HEK293 (cell line): ENCODE measurements at regions not wholly inside any gene's neighbourhood (a gene's known extent, or its start where the extent isn't known, plus 50 kb on each side); places are given as distances from the start of the nearest gene placed in this dataset.

Source experiments
- CTCF ChIA-PET: fragments of 350-600 bp; formaldehyde crosslinking; extraction: SDS; loops from one replicate; lab custom pipeline; 2021; ENCODE audit warnings: antibody characterized with exemption; lab: Yijun Ruan, JAX
- POLR2A ChIA-PET: fragments of 300-600 bp; formaldehyde crosslinking; extraction: SDS; loops from one replicate; lab custom pipeline; 2020; ENCODE audit warnings: antibody characterized with exemption, inconsistent platforms; lab: Yijun Ruan, JAX
- H3K27ac ChIP-seq: fragments of 200-500 bp; sonication (Bioruptor generic); 2 replicates; pipeline ENCODE4 v1.5.1; 2014; ENCODE audit warnings: low read depth, low read length, control low read depth, inconsistent platforms; ENCODE audit errors: extremely low read depth
- H3K36me3 ChIP-seq, 2 experiments: fragments of 200-500 bp in 1 of 2; sonication (Bioruptor generic) in 1 of 2; 1 replicate in 1 of 2; 2 replicates in 1 of 2; pipeline ENCODE4 v1.5.1; 2014 to 2017; ENCODE audit warnings: inconsistent platforms in 2 of 2, low read length in 2 of 2; ENCODE audit not compliant: control insufficient read depth in 2 of 2, insufficient read depth in 1 of 2
- H3K4me1 ChIP-seq: fragments of 200-500 bp; sonication (Bioruptor generic); 2 replicates; pipeline ENCODE4 v1.5.1; 2014; ENCODE audit warnings: mild to moderate bottlenecking, low read length, inconsistent platforms; ENCODE audit not compliant: control insufficient read depth, insufficient read depth
- H3K4me3 ChIP-seq: 2 replicates; pipeline ENCODE4 v1.5.1; 2011; ENCODE audit warnings: low read depth, mild to moderate bottlenecking, control low read depth, low read length, moderate library complexity
- H3K9me3 ChIP-seq: fragments of 200-500 bp; sonication (Bioruptor generic); 2 replicates; pipeline ENCODE4 v1.5.1; 2014; ENCODE audit warnings: low read depth, low read length, inconsistent platforms; ENCODE audit not compliant: control insufficient read depth, insufficient read depth
- GLIS1 ChIP-seq: fragments of 450-650 bp; formaldehyde crosslinking; IDR thresholded peaks from 2 replicates; pipeline ENCODE4 v1.5.1; 2016; ENCODE audit warnings: missing biosample characterization, missing genetic modification characterization
- IKZF3 ChIP-seq: fragments of 450-650 bp; IDR thresholded peaks from 2 replicates; pipeline ENCODE4 v1.5.0; 2018; ENCODE audit warnings: missing biosample characterization, mild to moderate bottlenecking, missing genetic modification characterization, moderate library complexity
- ZBTB8A ChIP-seq: fragments of 450-650 bp; formaldehyde crosslinking; IDR thresholded peaks from 2 replicates; pipeline ENCODE4 v1.5.1; 2016; ENCODE audit warnings: missing biosample characterization, missing genetic modification characterization
- ZNF2 ChIP-seq: fragments of 450-650 bp; formaldehyde crosslinking; IDR thresholded peaks from 2 replicates; pipeline ENCODE4 v1.5.1; 2016; ENCODE audit warnings: missing biosample characterization, missing genetic modification characterization
- ZNF354C ChIP-seq: fragments of 450-650 bp; formaldehyde crosslinking; IDR thresholded peaks from 2 replicates; pipeline ENCODE4 v1.5.1; 2016; ENCODE audit warnings: missing biosample characterization, missing genetic modification characterization, low read depth, borderline replicate concordance
- ZNF37A ChIP-seq: fragments of 450-650 bp; IDR thresholded peaks from 2 replicates; pipeline ENCODE4 v1.5.1; 2018; ENCODE audit warnings: missing biosample characterization, missing genetic modification characterization
- ZNF404 ChIP-seq: fragments of 450-650 bp; formaldehyde crosslinking; IDR thresholded peaks from 2 replicates; pipeline ENCODE4 v1.5.1; 2017; ENCODE audit warnings: missing biosample characterization, missing genetic modification characterization
- ZNF521 ChIP-seq: fragments of 450-650 bp; formaldehyde crosslinking; IDR thresholded peaks from 2 replicates; pipeline ENCODE4 v1.5.1; 2017; ENCODE audit warnings: missing biosample characterization, mild to moderate bottlenecking, missing genetic modification characterization
- ZNF664 ChIP-seq: fragments of 450-650 bp; formaldehyde crosslinking; IDR thresholded peaks from 2 replicates; pipeline ENCODE4 v1.5.1; 2016; ENCODE audit warnings: missing biosample characterization, missing genetic modification characterization
- ZNF670 ChIP-seq: fragments of 450-650 bp; formaldehyde crosslinking; IDR thresholded peaks from 2 replicates; pipeline ENCODE4 v1.5.1; 2016; ENCODE audit warnings: missing biosample characterization, missing genetic modification characterization, low read depth
- ZNF830 ChIP-seq: fragments of 450-650 bp; IDR thresholded peaks from 2 replicates; pipeline ENCODE4 v1.5.0; 2018; ENCODE audit warnings: missing biosample characterization, missing genetic modification characterization, low read depth, mild to moderate bottlenecking, moderate library complexity
- ZSCAN16 ChIP-seq: fragments of 450-650 bp; formaldehyde crosslinking; IDR thresholded peaks from 2 replicates; pipeline ENCODE4 v1.5.1; 2016; ENCODE audit warnings: missing biosample characterization, missing genetic modification characterization
- ZXDB ChIP-seq: fragments of 450-650 bp; formaldehyde crosslinking; IDR thresholded peaks from 2 replicates; pipeline ENCODE4 v1.5.1; 2016; ENCODE audit warnings: missing biosample characterization, missing genetic modification characterization
- TF ChIP-seq, protein P1 (sequence below): fragments of 450-650 bp; formaldehyde crosslinking; IDR thresholded peaks from 2 replicates; pipeline ENCODE4 v1.5.1; 2016; ENCODE audit warnings: missing biosample characterization, missing genetic modification characterization
- TF ChIP-seq, protein P2 (sequence below): fragments of 450-650 bp; IDR thresholded peaks from 2 replicates; pipeline ENCODE4 v1.5.1; 2018; ENCODE audit warnings: missing biosample characterization, mild to moderate bottlenecking, missing genetic modification characterization
- TF ChIP-seq, protein P3 (sequence below): fragments of 450-650 bp; formaldehyde crosslinking; IDR thresholded peaks from 2 replicates; pipeline ENCODE4 v1.5.1; 2016; ENCODE audit warnings: missing biosample characterization, missing genetic modification characterization
- TF ChIP-seq, protein P4 (sequence below): fragments of 450-650 bp; formaldehyde crosslinking; conservative IDR thresholded peaks from 2 replicates; pipeline ENCODE4 v1.5.1; 2016; ENCODE audit warnings: low read depth, missing biosample characterization, missing genetic modification characterization
- TF ChIP-seq, protein P5 (sequence below): fragments of 450-650 bp; formaldehyde crosslinking; IDR thresholded peaks from 2 replicates; pipeline ENCODE4 v1.5.1; 2017; ENCODE audit warnings: missing biosample characterization, missing genetic modification characterization
- TF ChIP-seq, protein P6 (sequence below): fragments of 450-650 bp; formaldehyde crosslinking; IDR thresholded peaks from 2 replicates; pipeline ENCODE4 v1.5.1; 2017; ENCODE audit warnings: missing biosample characterization, mild to moderate bottlenecking, missing genetic modification characterization, moderate library complexity
- TF ChIP-seq, protein P7 (sequence below): fragments of 450-650 bp; formaldehyde crosslinking; IDR thresholded peaks from 2 replicates; pipeline ENCODE4 v1.5.1; 2016; ENCODE audit warnings: missing biosample characterization, missing genetic modification characterization

DNA sequence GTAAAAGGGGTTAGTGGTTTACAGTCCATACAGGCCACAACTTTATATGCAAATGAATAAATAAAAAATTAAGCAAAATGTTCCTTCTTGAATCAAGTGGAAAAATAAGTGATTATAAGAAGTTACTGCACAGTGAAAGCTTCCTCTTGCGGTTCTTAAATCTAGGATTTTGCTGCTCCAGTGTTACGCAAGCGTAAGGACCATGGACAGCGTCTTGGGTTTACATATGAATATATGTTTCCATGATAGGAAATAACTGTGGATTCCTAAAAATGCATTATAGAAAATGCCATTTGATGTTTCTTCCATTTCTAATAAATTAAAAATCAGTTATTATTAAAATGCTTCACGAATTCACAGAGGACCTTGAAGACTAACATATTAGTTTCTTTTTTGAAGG lies 176.6 kb upstream of the POU3F2 start:
- Histone ChIP-seq H3K4me3 (no peak overlapping the region), H3K27ac (no peak overlapping the region), H3K9me3 (no peaks in the 10 kb centered on the region), H3K36me3 (no peaks in the 10 kb centered on the region), H3K4me1 (no peaks in the 10 kb centered on the region)
- ChIA-PET POLR2A (no interaction called here), CTCF (interaction anchor here (0.6 to 0.8 kb wide), 2 partner anchors 10 to 201 kb away, joined by 3 read pairs; no protein-coding TSS in a partner anchor)
- TF ChIP-seq, protein P1, sequence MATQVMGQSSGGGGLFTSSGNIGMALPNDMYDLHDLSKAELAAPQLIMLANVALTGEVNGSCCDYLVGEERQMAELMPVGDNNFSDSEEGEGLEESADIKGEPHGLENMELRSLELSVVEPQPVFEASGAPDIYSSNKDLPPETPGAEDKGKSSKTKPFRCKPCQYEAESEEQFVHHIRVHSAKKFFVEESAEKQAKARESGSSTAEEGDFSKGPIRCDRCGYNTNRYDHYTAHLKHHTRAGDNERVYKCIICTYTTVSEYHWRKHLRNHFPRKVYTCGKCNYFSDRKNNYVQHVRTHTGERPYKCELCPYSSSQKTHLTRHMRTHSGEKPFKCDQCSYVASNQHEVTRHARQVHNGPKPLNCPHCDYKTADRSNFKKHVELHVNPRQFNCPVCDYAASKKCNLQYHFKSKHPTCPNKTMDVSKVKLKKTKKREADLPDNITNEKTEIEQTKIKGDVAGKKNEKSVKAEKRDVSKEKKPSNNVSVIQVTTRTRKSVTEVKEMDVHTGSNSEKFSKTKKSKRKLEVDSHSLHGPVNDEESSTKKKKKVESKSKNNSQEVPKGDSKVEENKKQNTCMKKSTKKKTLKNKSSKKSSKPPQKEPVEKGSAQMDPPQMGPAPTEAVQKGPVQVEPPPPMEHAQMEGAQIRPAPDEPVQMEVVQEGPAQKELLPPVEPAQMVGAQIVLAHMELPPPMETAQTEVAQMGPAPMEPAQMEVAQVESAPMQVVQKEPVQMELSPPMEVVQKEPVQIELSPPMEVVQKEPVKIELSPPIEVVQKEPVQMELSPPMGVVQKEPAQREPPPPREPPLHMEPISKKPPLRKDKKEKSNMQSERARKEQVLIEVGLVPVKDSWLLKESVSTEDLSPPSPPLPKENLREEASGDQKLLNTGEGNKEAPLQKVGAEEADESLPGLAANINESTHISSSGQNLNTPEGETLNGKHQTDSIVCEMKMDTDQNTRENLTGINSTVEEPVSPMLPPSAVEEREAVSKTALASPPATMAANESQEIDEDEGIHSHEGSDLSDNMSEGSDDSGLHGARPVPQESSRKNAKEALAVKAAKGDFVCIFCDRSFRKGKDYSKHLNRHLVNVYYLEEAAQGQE (tag by site-specific recombination): peak; percentile 97
- no peak for TF ChIP-seq ZNF521 (tag by site-specific recombination)

DNA sequence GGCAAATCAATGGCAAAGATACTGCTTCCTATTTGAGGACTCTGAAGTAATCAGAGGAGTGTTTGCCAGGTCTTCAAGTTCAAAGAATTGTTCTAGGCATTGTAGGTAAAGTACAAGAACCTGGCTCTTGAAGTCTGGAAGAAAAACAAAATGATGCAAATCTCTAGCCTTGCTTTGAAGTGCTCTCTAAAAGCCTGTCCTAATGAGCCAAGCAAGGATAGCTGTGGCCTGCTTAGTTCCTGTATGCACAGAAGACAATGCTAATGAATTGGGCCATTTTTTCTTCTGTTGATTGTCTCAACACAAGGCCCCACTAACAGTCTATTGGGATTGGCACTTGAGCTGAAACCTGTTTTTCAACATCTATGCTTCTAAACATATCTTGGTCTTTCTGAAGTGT lies 165.0 kb upstream of the POU3F2 start:
- H3K27ac ChIP-seq: no peak overlapping the region
- ChIA-PET CTCF (no interaction called here), POLR2A (no interaction called here)
- H3K9me3 ChIP-seq: no peaks in the 10 kb centered on the region
- H3K4me3 ChIP-seq: no peak overlapping the region
- no peaks in the 10 kb centered on the region for H3K36me3 ChIP-seq
- H3K4me1 ChIP-seq: no peaks in the 10 kb centered on the region
- TF ChIP-seq ZSCAN16: no peak
- TF ChIP-seq, protein P2, sequence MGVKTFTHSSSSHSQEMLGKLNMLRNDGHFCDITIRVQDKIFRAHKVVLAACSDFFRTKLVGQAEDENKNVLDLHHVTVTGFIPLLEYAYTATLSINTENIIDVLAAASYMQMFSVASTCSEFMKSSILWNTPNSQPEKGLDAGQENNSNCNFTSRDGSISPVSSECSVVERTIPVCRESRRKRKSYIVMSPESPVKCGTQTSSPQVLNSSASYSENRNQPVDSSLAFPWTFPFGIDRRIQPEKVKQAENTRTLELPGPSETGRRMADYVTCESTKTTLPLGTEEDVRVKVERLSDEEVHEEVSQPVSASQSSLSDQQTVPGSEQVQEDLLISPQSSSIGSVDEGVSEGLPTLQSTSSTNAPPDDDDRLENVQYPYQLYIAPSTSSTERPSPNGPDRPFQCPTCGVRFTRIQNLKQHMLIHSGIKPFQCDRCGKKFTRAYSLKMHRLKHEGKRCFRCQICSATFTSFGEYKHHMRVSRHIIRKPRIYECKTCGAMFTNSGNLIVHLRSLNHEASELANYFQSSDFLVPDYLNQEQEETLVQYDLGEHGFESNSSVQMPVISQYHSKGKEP: no peak
- TF ChIP-seq ZNF2 (tag by site-specific recombination): no peak
- TF ChIP-seq, protein P3, sequence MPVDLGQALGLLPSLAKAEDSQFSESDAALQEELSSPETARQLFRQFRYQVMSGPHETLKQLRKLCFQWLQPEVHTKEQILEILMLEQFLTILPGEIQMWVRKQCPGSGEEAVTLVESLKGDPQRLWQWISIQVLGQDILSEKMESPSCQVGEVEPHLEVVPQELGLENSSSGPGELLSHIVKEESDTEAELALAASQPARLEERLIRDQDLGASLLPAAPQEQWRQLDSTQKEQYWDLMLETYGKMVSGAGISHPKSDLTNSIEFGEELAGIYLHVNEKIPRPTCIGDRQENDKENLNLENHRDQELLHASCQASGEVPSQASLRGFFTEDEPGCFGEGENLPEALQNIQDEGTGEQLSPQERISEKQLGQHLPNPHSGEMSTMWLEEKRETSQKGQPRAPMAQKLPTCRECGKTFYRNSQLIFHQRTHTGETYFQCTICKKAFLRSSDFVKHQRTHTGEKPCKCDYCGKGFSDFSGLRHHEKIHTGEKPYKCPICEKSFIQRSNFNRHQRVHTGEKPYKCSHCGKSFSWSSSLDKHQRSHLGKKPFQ (tag by site-specific recombination): no peak
- no peak for TF ChIP-seq ZXDB (tag by site-specific recombination)
- TF ChIP-seq ZNF37A (tag by site-specific recombination): no peak
- TF ChIP-seq, protein P4, sequence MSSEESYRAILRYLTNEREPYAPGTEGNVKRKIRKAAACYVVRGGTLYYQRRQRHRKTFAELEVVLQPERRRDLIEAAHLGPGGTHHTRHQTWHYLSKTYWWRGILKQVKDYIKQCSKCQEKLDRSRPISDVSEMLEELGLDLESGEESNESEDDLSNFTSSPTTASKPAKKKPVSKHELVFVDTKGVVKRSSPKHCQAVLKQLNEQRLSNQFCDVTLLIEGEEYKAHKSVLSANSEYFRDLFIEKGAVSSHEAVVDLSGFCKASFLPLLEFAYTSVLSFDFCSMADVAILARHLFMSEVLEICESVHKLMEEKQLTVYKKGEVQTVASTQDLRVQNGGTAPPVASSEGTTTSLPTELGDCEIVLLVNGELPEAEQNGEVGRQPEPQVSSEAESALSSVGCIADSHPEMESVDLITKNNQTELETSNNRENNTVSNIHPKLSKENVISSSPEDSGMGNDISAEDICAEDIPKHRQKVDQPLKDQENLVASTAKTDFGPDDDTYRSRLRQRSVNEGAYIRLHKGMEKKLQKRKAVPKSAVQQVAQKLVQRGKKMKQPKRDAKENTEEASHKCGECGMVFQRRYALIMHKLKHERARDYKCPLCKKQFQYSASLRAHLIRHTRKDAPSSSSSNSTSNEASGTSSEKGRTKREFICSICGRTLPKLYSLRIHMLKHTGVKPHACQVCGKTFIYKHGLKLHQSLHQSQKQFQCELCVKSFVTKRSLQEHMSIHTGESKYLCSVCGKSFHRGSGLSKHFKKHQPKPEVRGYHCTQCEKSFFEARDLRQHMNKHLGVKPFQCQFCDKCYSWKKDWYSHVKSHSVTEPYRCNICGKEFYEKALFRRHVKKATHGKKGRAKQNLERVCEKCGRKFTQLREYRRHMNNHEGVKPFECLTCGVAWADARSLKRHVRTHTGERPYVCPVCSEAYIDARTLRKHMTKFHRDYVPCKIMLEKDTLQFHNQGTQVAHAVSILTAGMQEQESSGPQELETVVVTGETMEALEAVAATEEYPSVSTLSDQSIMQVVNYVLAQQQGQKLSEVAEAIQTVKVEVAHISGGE: no peak
- TF ChIP-seq, protein P5, sequence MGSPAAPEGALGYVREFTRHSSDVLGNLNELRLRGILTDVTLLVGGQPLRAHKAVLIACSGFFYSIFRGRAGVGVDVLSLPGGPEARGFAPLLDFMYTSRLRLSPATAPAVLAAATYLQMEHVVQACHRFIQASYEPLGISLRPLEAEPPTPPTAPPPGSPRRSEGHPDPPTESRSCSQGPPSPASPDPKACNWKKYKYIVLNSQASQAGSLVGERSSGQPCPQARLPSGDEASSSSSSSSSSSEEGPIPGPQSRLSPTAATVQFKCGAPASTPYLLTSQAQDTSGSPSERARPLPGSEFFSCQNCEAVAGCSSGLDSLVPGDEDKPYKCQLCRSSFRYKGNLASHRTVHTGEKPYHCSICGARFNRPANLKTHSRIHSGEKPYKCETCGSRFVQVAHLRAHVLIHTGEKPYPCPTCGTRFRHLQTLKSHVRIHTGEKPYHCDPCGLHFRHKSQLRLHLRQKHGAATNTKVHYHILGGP: no peak
- TF ChIP-seq ZNF664 (tag by site-specific recombination): no peak
- TF ChIP-seq ZNF670 (tag by site-specific recombination): no peak
- TF ChIP-seq ZNF830: no peak
- TF ChIP-seq ZNF354C (tag by site-specific recombination): no peak
- TF ChIP-seq, protein P6, sequence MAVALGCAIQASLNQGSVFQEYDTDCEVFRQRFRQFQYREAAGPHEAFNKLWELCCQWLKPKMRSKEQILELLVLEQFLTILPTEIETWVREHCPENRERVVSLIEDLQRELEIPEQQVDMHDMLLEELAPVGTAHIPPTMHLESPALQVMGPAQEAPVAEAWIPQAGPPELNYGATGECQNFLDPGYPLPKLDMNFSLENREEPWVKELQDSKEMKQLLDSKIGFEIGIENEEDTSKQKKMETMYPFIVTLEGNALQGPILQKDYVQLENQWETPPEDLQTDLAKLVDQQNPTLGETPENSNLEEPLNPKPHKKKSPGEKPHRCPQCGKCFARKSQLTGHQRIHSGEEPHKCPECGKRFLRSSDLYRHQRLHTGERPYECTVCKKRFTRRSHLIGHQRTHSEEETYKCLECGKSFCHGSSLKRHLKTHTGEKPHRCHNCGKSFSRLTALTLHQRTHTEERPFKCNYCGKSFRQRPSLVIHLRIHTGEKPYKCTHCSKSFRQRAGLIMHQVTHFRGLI: no peak
- TF ChIP-seq GLIS1 (tag by site-specific recombination): no peak
- TF ChIP-seq ZNF404 (tag by site-specific recombination): no peak
- TF ChIP-seq ZBTB8A (tag by site-specific recombination): no peak
- no peak for TF ChIP-seq IKZF3 (tag by site-specific recombination)
- TF ChIP-seq, protein P7, sequence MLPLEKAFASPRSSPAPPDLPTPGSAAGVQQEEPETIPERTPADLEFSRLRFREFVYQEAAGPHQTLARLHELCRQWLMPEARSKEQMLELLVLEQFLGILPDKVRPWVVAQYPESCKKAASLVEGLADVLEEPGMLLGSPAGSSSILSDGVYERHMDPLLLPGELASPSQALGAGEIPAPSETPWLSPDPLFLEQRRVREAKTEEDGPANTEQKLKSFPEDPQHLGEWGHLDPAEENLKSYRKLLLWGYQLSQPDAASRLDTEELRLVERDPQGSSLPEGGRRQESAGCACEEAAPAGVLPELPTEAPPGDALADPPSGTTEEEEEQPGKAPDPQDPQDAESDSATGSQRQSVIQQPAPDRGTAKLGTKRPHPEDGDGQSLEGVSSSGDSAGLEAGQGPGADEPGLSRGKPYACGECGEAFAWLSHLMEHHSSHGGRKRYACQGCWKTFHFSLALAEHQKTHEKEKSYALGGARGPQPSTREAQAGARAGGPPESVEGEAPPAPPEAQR: no peak
